ENCODE measurements at regions not wholly inside any gene's neighbourhood (a gene's known extent, or its start where the extent isn't known, plus 50 kb on each side); places are given as distances from the start of the nearest gene placed in this dataset.

DNA sequence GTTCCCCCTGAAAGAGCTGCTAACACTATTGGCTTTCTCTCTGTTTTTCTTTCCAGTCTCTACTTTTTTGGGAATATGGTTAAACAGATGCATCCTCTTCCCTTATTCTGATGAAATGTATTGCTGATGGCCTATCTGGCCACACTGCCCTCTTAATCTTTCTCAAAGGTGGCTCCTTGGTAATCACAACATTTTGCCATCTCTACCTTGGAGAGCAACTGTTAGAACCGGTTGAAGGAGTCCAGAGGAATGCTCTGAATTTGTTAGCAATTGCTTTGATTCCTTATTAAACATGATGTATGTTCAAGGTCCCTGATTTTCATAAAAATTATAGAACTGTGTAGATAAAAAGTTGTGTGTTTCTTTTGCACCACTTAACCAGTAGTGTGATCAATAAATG, 50.1 kb upstream of the ARID1A start:
- Histone ChIP-seq H3K4me3 (ENCODE audit: extremely low read depth in 1 of 4, insufficient read depth in 2 of 4, low read depth in 3 of 4, low read length in 4 of 4) (no peak overlapping the region), H3K27me3 (replicated peaks in 1 of 4; ENCODE audit: control insufficient read depth in 3 of 4, extremely low read depth in 1 of 4, insufficient read depth in 3 of 4, low read length in 3 of 4) (no peaks in the 10 kb centered on the region), H4K8ac (ENCODE audit: extremely low read depth, insufficient read depth, low read length) (no peak overlapping the region), H3K9me3 (ENCODE audit: insufficient read depth in 2 of 2, low read depth in 1 of 2, low read length in 1 of 2) (no peaks in the 10 kb centered on the region), H2BK5ac (ENCODE audit: low read depth, low read length) (no peak overlapping the region), H3K14ac (ENCODE audit: insufficient read length) (no peak overlapping the region), H2BK15ac (ENCODE audit: low read length) (no peak overlapping the region), H3K18ac (ENCODE audit: extremely low read depth, low read length) (no peak overlapping the region), H3K79me2 (ENCODE audit: control insufficient read depth in 1 of 2, insufficient read depth in 2 of 2, low read length in 2 of 2) (no peaks in the 10 kb centered on the region), H2BK120ac (replicated peaks; ENCODE audit: low read depth, low read length) (no peak overlapping the region), H4K91ac (replicated peaks; ENCODE audit: insufficient read length, low read length) (no peak overlapping the region), H2AK5ac (ENCODE audit: low read depth, low read length) (no peak overlapping the region), H3K23ac (ENCODE audit: insufficient read length) (no peak overlapping the region), H3K23me2 (ENCODE audit: low read depth, low read length) (no peaks in the 10 kb centered on the region; the same call in 1 of the 2 replicates), H3K27ac (ENCODE audit: low read depth, low read length) (no peak overlapping the region), H4K20me1 (replicated peaks in 1 of 2; ENCODE audit: control insufficient read depth in 1 of 2, insufficient read depth in 2 of 2, low read length in 2 of 2) (no peaks in the 10 kb centered on the region), H3K36me3 (ENCODE audit: control insufficient read depth in 2 of 4, insufficient read depth in 4 of 4, low read length in 3 of 4) (no peaks in the 10 kb centered on the region), H2AFZ (ENCODE audit: low read length) (no peak overlapping the region), H3K4me2 (ENCODE audit: insufficient read depth in 1 of 2, low read depth in 2 of 2, low read length in 2 of 2) (no peak overlapping the region), H4K5ac (ENCODE audit: insufficient read length, low read depth, low read length) (no peak overlapping the region), H3K4me1 (replicated peaks in 1 of 4; ENCODE audit: control insufficient read depth in 3 of 4, insufficient read depth in 4 of 4, low read length in 3 of 4) (no peaks in the 10 kb centered on the region), H2BK12ac (ENCODE audit: low read depth, low read length) (no peak overlapping the region), H3K56ac (replicated peaks; ENCODE audit: insufficient read length, low read depth, low read length) (no peak overlapping the region), H3K4ac (replicated peaks; ENCODE audit: insufficient read length, low read depth, low read length) (no peak overlapping the region), H3K79me1 (ENCODE audit: low read depth, low read length) (no peaks in the 10 kb centered on the region), H3K9ac (replicated peaks in 1 of 4; ENCODE audit: extremely low read depth in 1 of 4, low read depth in 3 of 4, low read length in 3 of 4) (no peak overlapping the region), H2BK20ac (ENCODE audit: low read length) (no peak overlapping the region)
- FAIRE-seq (no peak), DNase-seq (ENCODE audit: low read depth in 1 of 2, low spot score in 2 of 2) (no peak)
- 85% methylated on average over 1 of the region's 1 CpG; no CpG with 5 or more reads in 1 of the 2 experiments for WGBS, 2 experiments (ENCODE audit: extremely low coverage in 1 of 2, insufficient coverage in 1 of 2, insufficient read length in 1 of 2, insufficient replicate concordance in 2 of 2, low coverage in 1 of 2, low lambda C conversion rate in 2 of 2, missing lambda C conversion rate in 1 of 2)
- POLR2A ChIA-PET (ENCODE audit: partially characterized antibody) = no interaction called here
- CTCF ChIA-PET (ENCODE audit: partially characterized antibody) = interaction anchor here (1.3 kb wide), 1 partner anchor 44 kb away, joined by 3 read pairs; no protein-coding TSS in a partner anchor
- no peak for TF ChIP-seq CREB1 (IDR thresholded peaks at IDR 0.05)
- TF ChIP-seq NRF1 (IDR thresholded peaks at IDR 0.05; ENCODE audit: low read depth, low read length) = no peak
- no peak for TF ChIP-seq SIN3A (conservative IDR thresholded peaks at IDR 0.05 in 1 of 2, IDR thresholded peaks at IDR 0.05 in 1 of 2; ENCODE audit: low read depth in 1 of 2, low read length in 2 of 2)
- no peak for TF ChIP-seq EGR1 (IDR thresholded peaks at IDR 0.05; ENCODE audit: borderline replicate concordance, low read depth, low read length)
- TF ChIP-seq TEAD4 (IDR thresholded peaks at IDR 0.05; ENCODE audit: low read depth, low read length) = no peak

Data from H1 (cell line).